UCSD-AML1 (cell line): ENCODE measurements at regions not wholly inside any gene's neighbourhood (a gene's known extent, or its start where the extent isn't known, plus 50 kb on each side); places are given as distances from the start of the nearest gene placed in this dataset.
"Not testable (repeated sequence)": the region's sequence is repeated elsewhere in the genome, so short reads cannot be mapped to it uniquely, and the experiment has no call there.

Source experiments
- DNase-seq: peaks from one replicate; lab custom pipeline; 2025; ENCODE audit not compliant: unreplicated experiment; lab: John Stamatoyannopoulos, UW

- no peak for DNase-seq
Measured at GRCh38 chr1:194755241-194755994, 1569.0 kb upstream of the B3GALT2 start.

- not testable (repeated sequence) for DNase-seq
Measured at GRCh38 chr1:194738843-194739242, 1552.4 kb upstream of the B3GALT2 start.

- DNase-seq: no peak
Measured at GRCh38 chr1:194734970-194735369, 1548.6 kb upstream of the B3GALT2 start.

GRCh38 chr1:194731025-194731424, 1544.6 kb upstream of the B3GALT2 start:
- no peak for DNase-seq

- no peak for DNase-seq
Measured at GRCh38 chr1:194730304-194730703, 1543.9 kb upstream of the B3GALT2 start.

GRCh38 chr1:194723067-194723466, 1536.7 kb upstream of the B3GALT2 start:
- DNase-seq: no peak

GRCh38 chr1:194717941-194718340, 1531.5 kb upstream of the B3GALT2 start:
- DNase-seq: no peak

GRCh38 chr1:194717334-194717733, 1530.9 kb upstream of the B3GALT2 start:
- DNase-seq: no peak

GRCh38 chr1:194710671-194711070, 1524.3 kb upstream of the B3GALT2 start:
- DNase-seq: no peak

- DNase-seq: no peak
Measured at GRCh38 chr1:194709439-194709838, 1523.0 kb upstream of the B3GALT2 start.

- DNase-seq: no peak
Measured at GRCh38 chr1:194707074-194707473, 1520.7 kb upstream of the B3GALT2 start.

GRCh38 chr1:194705123-194705854, 1518.9 kb upstream of the B3GALT2 start:
- DNase-seq: no peak

- no peak for DNase-seq
Measured at GRCh38 chr1:194698908-194699318, 1512.5 kb upstream of the B3GALT2 start.

- no peak for DNase-seq
Measured at GRCh38 chr1:194693244-194693643, 1506.8 kb upstream of the B3GALT2 start.

- no peak for DNase-seq
Measured at GRCh38 chr1:194684636-194685035, 1498.2 kb upstream of the B3GALT2 start.

GRCh38 chr1:194658090-194658439, 1471.7 kb upstream of the B3GALT2 start:
- no peak for DNase-seq

- no peak for DNase-seq
Measured at GRCh38 chr1:194654956-194655355, 1468.5 kb upstream of the B3GALT2 start.

GRCh38 chr1:194653385-194653784, 1467.0 kb upstream of the B3GALT2 start:
- no peak for DNase-seq

- DNase-seq: no peak
Measured at GRCh38 chr1:194647118-194647517, 1460.7 kb upstream of the B3GALT2 start.

GRCh38 chr1:194644528-194644927, 1458.1 kb upstream of the B3GALT2 start:
- no peak for DNase-seq

GRCh38 chr1:194640322-194640721, 1453.9 kb upstream of the B3GALT2 start:
- no peak for DNase-seq

GRCh38 chr1:194629011-194629410, 1442.6 kb upstream of the B3GALT2 start:
- DNase-seq: no peak

GRCh38 chr1:194624833-194625232, 1438.4 kb upstream of the B3GALT2 start:
- no peak for DNase-seq
